Nephron progenitor cell (in vitro differentiated cells): ENCODE measurements at regions not wholly inside any gene's neighbourhood (a gene's known extent, or its start where the extent isn't known, plus 50 kb on each side); places are given as distances from the start of the nearest gene placed in this dataset.
"Not testable (repeated sequence)": the region's sequence is repeated elsewhere in the genome, so short reads cannot be mapped to it uniquely, and the experiment has no call there.

Experiments used
- DNase-seq: peaks from one replicate; pipeline ENCODE4 v3.0.0; 2021
- H3K27ac Mint-ChIP-seq: 2 replicates; pipeline ENCODE4 v1.8.0; 2021; ENCODE audit warnings: mild to moderate bottlenecking, moderate library complexity, mixed read lengths
- H3K27me3 Mint-ChIP-seq: 2 replicates; pipeline ENCODE4 v1.8.0; 2021; ENCODE audit warnings: mild to moderate bottlenecking, low read depth, mixed read lengths; ENCODE audit not compliant: poor library complexity
- H3K36me3 Mint-ChIP-seq: 2 replicates; pipeline ENCODE4 v1.8.0; 2021; ENCODE audit warnings: low read depth, mixed read lengths
- H3K4me1 Mint-ChIP-seq: 2 replicates; pipeline ENCODE4 v1.8.0; 2021; ENCODE audit warnings: mixed read lengths
- H3K4me3 Mint-ChIP-seq: 2 replicates; pipeline ENCODE4 v1.8.0; 2021; ENCODE audit warnings: mild to moderate bottlenecking, moderate library complexity, mixed read lengths
- H3K9me3 Mint-ChIP-seq: 2 replicates; pipeline ENCODE4 v1.8.0; 2021; ENCODE audit warnings: mild to moderate bottlenecking, moderate library complexity, mixed read lengths
- CTCF ChIP-seq: fragments of 200-600 bp; sonication (generic); IDR thresholded peaks from 2 replicates; pipeline ENCODE4 v1.5.0; 2021; ENCODE audit warnings: antibody characterized with exemption

GRCh38 chr1:238438311-238439270 lies 547.9 kb upstream of the ZP4 start:
- TF ChIP-seq CTCF, result no peak
- Mint-ChIP-seq H3K4me1 (no peaks in the 10 kb centered on the region), H3K27ac (no peak overlapping the region), H3K9me3 (peaks cover 3% of the 10 kb centered on the region), H3K27me3 (no peaks in the 10 kb centered on the region), H3K4me3 (no peak overlapping the region), H3K36me3 (no peaks in the 10 kb centered on the region)
- no peak for DNase-seq

GRCh38 chr1:238429703-238430102 lies 539.0 kb upstream of the ZP4 start:
- H3K36me3 Mint-ChIP-seq, H3K27me3 Mint-ChIP-seq, H3K4me1 Mint-ChIP-seq, H3K9me3 Mint-ChIP-seq, DNase-seq, H3K27ac Mint-ChIP-seq, H3K4me3 Mint-ChIP-seq: not testable (repeated sequence)

- no peak for TF ChIP-seq CTCF
- H3K4me1 Mint-ChIP-seq, result no peaks in the 10 kb centered on the region
- no peak overlapping the region for H3K4me3 Mint-ChIP-seq
- peaks cover 10% of the 10 kb centered on the region for H3K9me3 Mint-ChIP-seq
- peaks cover 3% of the 10 kb centered on the region for H3K27me3 Mint-ChIP-seq
- no peak for DNase-seq
- no peaks in the 10 kb centered on the region for H3K36me3 Mint-ChIP-seq
- H3K27ac Mint-ChIP-seq, result no peak overlapping the region
These were observed 528.5 kb upstream of the ZP4 start for GRCh38 chr1:238419209-238419608.

GRCh38 chr1:238409932-238410331 lies 519.2 kb upstream of the ZP4 start:
- Mint-ChIP-seq H3K4me1 (no peaks in the 10 kb centered on the region), H3K27me3 (no peaks in the 10 kb centered on the region), H3K9me3 (peaks cover 7% of the 10 kb centered on the region), H3K36me3 (no peaks in the 10 kb centered on the region), H3K4me3 (no peak overlapping the region), H3K27ac (no peak overlapping the region)
- TF ChIP-seq CTCF, result no peak
- no peak for DNase-seq

- H3K4me3 Mint-ChIP-seq, result no peak overlapping the region
- H3K27ac Mint-ChIP-seq, result no peak overlapping the region
- no peaks in the 10 kb centered on the region for H3K4me1 Mint-ChIP-seq
- DNase-seq, result no peak
- TF ChIP-seq CTCF, result no peak
- H3K36me3 Mint-ChIP-seq, result no peaks in the 10 kb centered on the region
- H3K9me3 Mint-ChIP-seq, result peaks cover 2% of the 10 kb centered on the region
- no peaks in the 10 kb centered on the region for H3K27me3 Mint-ChIP-seq
These were observed 518.6 kb upstream of the ZP4 start for GRCh38 chr1:238409191-238409850.

GRCh38 chr1:238408737-238409136 lies 518.0 kb upstream of the ZP4 start:
- no peaks in the 10 kb centered on the region for H3K4me1 Mint-ChIP-seq
- H3K27me3 Mint-ChIP-seq, result no peaks in the 10 kb centered on the region
- no peak for TF ChIP-seq CTCF
- H3K27ac Mint-ChIP-seq, result no peak overlapping the region
- no peak for DNase-seq
- no peak overlapping the region for H3K4me3 Mint-ChIP-seq
- H3K36me3 Mint-ChIP-seq, result no peaks in the 10 kb centered on the region
- no peaks in the 10 kb centered on the region for H3K9me3 Mint-ChIP-seq
